CD8-positive, alpha-beta memory T cell (primary cell): ENCODE measurements at regions not wholly inside any gene's neighbourhood (a gene's known extent, or its start where the extent isn't known, plus 50 kb on each side); places are given as distances from the start of the nearest gene placed in this dataset.

Source experiments
- CTCF ChIA-PET: fragments of 350-600 bp; sonication (Branson Sonifier 250); formaldehyde crosslinking; loops from one replicate; lab custom pipeline; 2021; ENCODE audit warnings: antibody characterized with exemption; lab: Charles Lee
- POLR2A ChIA-PET: fragments of 350-600 bp; sonication (Branson Sonifier 250); formaldehyde crosslinking; loops from one replicate; lab custom pipeline; 2021; ENCODE audit warnings: antibody characterized with exemption; lab: Charles Lee
- DNase-seq, 5 donors: peaks; one replicate each; pipeline versions ENCODE4 v3.0.0 to v3.0.0-alpha.2; 2020 to 2022; ENCODE audit warnings: mixed read lengths in 1 of 5
- H3K27ac ChIP-seq: one replicate; pipeline ENCODE4 v1.7.0; 2013; ENCODE audit warnings: low read depth, mild to moderate bottlenecking, low read length, moderate library complexity
- H3K27me3 ChIP-seq: 2 replicates; pipeline ENCODE4 v1.7.0; 2013; ENCODE audit warnings: low read length, mild to moderate bottlenecking; ENCODE audit not compliant: insufficient read depth, poor library complexity, severe bottlenecking
- H3K36me3 ChIP-seq: 2 replicates; pipeline ENCODE4 v1.7.0; 2013; ENCODE audit warnings: mild to moderate bottlenecking, low read length, moderate library complexity; ENCODE audit not compliant: insufficient read depth
- H3K4me1 ChIP-seq: 2 replicates; pipeline ENCODE4 v1.7.0; 2013; ENCODE audit warnings: mild to moderate bottlenecking, low read length, moderate library complexity; ENCODE audit not compliant: insufficient read depth
- H3K4me3 ChIP-seq: 2 replicates; pipeline ENCODE4 v1.7.0; 2013; ENCODE audit warnings: mild to moderate bottlenecking, low read length
- H3K9me3 ChIP-seq: 2 replicates; pipeline ENCODE4 v1.7.0; 2013; ENCODE audit warnings: mild to moderate bottlenecking, low read length
- H3K27ac Mint-ChIP-seq, 8 donors: one replicate each; pipeline ENCODE4 v1.8.0; 2020 to 2021; ENCODE audit warnings: mixed read lengths in 8 of 8, mild to moderate bottlenecking in 6 of 8, inconsistent platforms in 3 of 8, moderate library complexity in 3 of 8
- H3K27me3 Mint-ChIP-seq, 2 donors: one replicate each; pipeline ENCODE4 v1.8.0; 2020 to 2021; ENCODE audit warnings: mixed read lengths in 2 of 2, mild to moderate bottlenecking in 1 of 2, moderate library complexity in 1 of 2
- H3K36me3 Mint-ChIP-seq, 3 donors: one replicate each; pipeline ENCODE4 v1.8.0; 2020 to 2021; ENCODE audit warnings: mixed read lengths in 3 of 3, inconsistent platforms in 1 of 3, mild to moderate bottlenecking in 1 of 3
- H3K4me1 Mint-ChIP-seq, 3 donors: one replicate each; pipeline ENCODE4 v1.8.0; 2020 to 2021; ENCODE audit warnings: mixed read lengths in 3 of 3, inconsistent platforms in 1 of 3, mild to moderate bottlenecking in 1 of 3
- H3K4me3 Mint-ChIP-seq, 7 donors: one replicate each; pipeline ENCODE4 v1.8.0; 2020 to 2021; ENCODE audit warnings: mixed read lengths in 7 of 7, mild to moderate bottlenecking in 6 of 7, moderate library complexity in 4 of 7, inconsistent platforms in 2 of 7
- H3K9me3 Mint-ChIP-seq, 5 donors: one replicate each; pipeline ENCODE4 v1.8.0; 2020 to 2022; ENCODE audit warnings: mixed read lengths in 5 of 5, mild to moderate bottlenecking in 3 of 5, moderate library complexity in 2 of 5, inconsistent platforms in 1 of 5

DNA sequence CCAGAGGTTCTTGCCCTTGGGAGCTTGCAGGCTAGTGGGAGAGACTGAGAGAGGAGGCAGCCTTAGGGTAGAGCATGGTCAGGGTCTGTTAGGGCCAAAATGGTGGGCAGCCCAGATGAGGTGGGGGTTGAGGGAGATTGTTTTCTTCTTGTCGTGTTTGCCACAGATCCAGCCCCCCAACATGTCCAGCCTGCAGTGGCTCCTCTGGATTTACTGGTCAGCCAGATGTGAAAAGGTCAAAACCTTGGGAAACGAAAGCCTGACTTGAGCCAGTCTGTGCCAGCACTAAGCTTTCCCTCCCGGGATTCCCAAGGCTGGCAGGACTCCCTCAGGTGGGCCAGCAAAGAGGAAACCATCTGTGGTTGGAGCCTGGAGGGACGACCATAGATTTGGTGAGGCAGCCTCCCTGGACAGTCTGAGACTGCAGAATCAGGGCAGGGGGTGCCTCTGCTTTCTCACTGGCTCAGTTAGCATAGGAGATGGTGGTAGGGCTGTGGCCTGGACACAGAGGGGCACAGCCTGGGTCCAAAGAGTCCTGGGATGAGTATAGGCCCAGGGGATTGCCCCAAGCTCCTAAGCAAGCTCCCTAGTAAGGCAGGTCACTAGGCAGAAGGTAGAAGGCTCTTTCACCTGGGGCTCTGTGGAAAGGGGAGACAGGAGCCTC lies 51.2 kb upstream of the PRR23C start:
- H3K4me1 Mint-ChIP-seq, result no peaks in the 10 kb centered on the region
- Histone ChIP-seq H3K4me1 (no peaks in the 10 kb centered on the region), H3K36me3 (no peaks in the 10 kb centered on the region), H3K9me3 (no peaks in the 10 kb centered on the region), H3K27ac (no peak overlapping the region), H3K4me3 (no peak overlapping the region), H3K27me3 (no peaks in the 10 kb centered on the region)
- DNase-seq, result no peak
- H3K9me3 Mint-ChIP-seq, result peaks cover 0 to 9% (median 0%) of the 10 kb centered on the region in 5 donors
- ChIA-PET CTCF (no interaction called here), POLR2A (no interaction called here)
- no peaks in the 10 kb centered on the region for H3K36me3 Mint-ChIP-seq
- H3K27me3 Mint-ChIP-seq, result peaks cover 11 to 14% of the 10 kb centered on the region in 2 donors
- no peak overlapping the region for H3K4me3 Mint-ChIP-seq
- no peak overlapping the region for H3K27ac Mint-ChIP-seq

DNA sequence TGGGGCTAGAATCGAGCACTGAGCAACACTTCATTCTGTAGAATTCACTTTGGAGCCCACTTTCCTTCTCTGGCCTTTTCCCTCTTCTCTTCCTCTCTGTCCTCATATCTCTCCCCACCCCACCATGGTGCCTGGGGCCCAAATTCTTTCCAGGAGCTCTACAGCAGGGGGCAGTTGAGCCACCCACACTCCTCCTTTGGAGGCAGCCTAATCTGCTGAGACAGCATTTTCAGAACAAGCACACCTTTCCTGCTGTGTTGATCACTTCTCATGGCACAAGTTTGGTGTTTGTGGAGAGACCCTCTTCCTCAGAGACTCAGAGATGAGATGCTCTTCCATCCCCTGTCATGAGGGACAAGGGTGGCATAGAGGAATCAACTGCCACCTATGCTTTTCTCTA lies 52.0 kb upstream of the PRR23C start:
- no peaks in the 10 kb centered on the region for H3K4me1 ChIP-seq
- DNase-seq, result no peak
- ChIA-PET CTCF (no interaction called here), POLR2A (no interaction called here)
- no peaks in the 10 kb centered on the region for H3K4me1 Mint-ChIP-seq
- H3K36me3 Mint-ChIP-seq, result no peaks in the 10 kb centered on the region
- no peak overlapping the region for H3K27ac ChIP-seq
- H3K36me3 ChIP-seq, result no peaks in the 10 kb centered on the region
- H3K27me3 Mint-ChIP-seq, result peaks cover 10 to 12% of the 10 kb centered on the region in 2 donors
- H3K27me3 ChIP-seq, result no peaks in the 10 kb centered on the region
- H3K4me3 Mint-ChIP-seq, result no peak overlapping the region
- no peaks in the 10 kb centered on the region for H3K9me3 ChIP-seq
- H3K4me3 ChIP-seq, result no peak overlapping the region
- H3K27ac Mint-ChIP-seq, result no peak overlapping the region
- peaks cover 0 to 9% (median 0%) of the 10 kb centered on the region in 5 donors for H3K9me3 Mint-ChIP-seq

DNA sequence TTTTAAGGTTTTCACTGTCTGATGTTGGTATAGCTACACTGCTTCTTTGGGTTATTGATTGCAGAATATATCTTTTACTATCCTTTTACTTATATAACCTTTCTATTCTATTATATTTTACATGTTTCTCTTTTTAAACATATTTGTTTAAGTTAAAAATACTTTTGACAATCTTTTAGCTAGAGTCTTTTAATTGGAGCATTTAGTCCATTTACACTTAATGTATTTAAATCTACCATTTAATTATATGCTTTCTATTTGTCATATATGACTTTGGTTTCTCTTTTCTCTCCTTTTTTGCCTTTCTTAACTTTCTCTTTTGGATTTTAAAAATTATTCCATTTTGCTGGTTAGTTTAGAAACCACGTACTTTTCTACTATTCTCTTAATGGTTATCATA lies 53.7 kb upstream of the PRR23C start:
- Histone ChIP-seq H3K4me3 (no peak overlapping the region), H3K27ac (no peak overlapping the region), H3K27me3 (no peaks in the 10 kb centered on the region), H3K9me3 (no peaks in the 10 kb centered on the region), H3K4me1 (no peaks in the 10 kb centered on the region), H3K36me3 (no peaks in the 10 kb centered on the region)
- H3K9me3 Mint-ChIP-seq, result peaks cover 0 to 3% (median 0%) of the 10 kb centered on the region in 5 donors
- CTCF ChIA-PET, result no interaction called here
- H3K27ac Mint-ChIP-seq, result no peak overlapping the region
- H3K4me1 Mint-ChIP-seq, result no peaks in the 10 kb centered on the region
- peaks cover 8 to 24% of the 10 kb centered on the region in 2 donors for H3K27me3 Mint-ChIP-seq
- no peak overlapping the region for H3K4me3 Mint-ChIP-seq
- POLR2A ChIA-PET, result no interaction called here
- no peaks in the 10 kb centered on the region for H3K36me3 Mint-ChIP-seq
- no peak for DNase-seq

DNA sequence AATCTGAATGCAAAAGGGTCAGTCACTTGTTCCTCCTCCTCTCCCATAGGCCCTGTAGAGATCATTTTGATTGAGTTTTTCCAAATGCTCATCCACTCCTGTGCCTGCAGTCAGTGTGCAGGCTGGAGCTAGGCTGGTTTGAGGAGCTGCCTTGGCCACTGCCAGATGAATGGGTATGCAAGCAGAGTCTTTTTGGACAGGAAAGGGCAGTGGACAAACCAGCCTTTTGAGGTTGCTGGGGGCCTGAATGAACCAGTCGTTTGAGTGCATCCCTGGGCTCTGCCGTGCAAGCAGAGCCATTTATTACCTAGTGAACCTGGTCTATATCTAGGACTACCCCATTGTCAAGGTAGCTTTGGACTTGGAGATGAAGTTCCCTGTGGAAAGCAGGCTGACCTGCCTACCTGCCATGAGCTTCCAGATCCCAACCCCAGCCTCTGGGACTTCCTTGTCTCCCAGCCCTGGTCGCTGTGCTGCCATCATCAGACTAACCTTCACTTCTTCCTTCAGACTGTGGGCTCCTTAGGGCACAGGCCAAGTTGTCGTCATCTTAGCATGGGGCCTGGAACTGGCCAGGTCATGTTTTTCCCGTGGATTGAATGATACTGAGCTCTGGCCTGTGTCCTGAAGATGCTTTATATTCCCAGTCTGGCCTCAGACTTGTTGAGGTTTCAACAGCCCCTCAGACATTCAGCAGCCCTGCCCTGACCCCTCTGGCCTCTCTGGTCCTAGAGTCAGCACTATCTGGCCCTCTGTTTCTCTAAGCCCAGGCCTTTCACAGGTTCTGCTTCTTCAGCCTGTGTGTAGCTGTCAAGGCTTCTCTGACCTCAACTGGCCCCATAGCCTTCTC lies 55.5 kb upstream of the PRR23C start:
- H3K27me3 ChIP-seq, result no peaks in the 10 kb centered on the region
- no peaks in the 10 kb centered on the region for H3K9me3 ChIP-seq
- no peak overlapping the region for H3K27ac ChIP-seq
- ChIA-PET POLR2A (no interaction called here), CTCF (no interaction called here)
- Mint-ChIP-seq H3K9me3 (peaks cover 0 to 2% (median 0%) of the 10 kb centered on the region in 5 donors), H3K27ac (peak overlapping the region in 1 of 8 donors; percentile 68), H3K4me3 (no peak overlapping the region), H3K36me3 (no peaks in the 10 kb centered on the region), H3K4me1 (no peaks in the 10 kb centered on the region), H3K27me3 (peaks cover 6 to 17% of the 10 kb centered on the region in 2 donors)
- H3K36me3 ChIP-seq, result no peaks in the 10 kb centered on the region
- no peaks in the 10 kb centered on the region for H3K4me1 ChIP-seq
- DNase-seq, result no peak
- no peak overlapping the region for H3K4me3 ChIP-seq

DNA sequence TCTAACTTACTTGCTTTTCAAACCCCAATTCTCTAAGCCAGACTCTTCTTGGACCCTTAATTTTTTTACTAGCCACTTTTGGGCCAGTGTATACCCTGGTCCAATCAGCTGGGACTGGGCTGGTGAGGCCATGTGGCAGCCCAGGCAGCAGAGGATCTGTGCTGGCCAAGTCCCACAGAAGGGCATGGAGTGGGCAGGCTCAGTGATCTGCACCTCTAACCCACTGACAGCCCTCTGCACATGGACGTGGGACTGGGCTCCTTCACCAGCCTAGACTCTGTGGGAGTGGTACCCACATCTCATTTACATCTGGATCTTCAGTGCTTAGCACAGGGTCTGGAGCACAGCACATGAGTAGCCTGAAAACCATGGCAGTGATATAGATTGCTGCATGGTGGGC lies 56.1 kb upstream of the PRR23C start:
- no peak overlapping the region for H3K4me3 ChIP-seq
- H3K27ac ChIP-seq, result no peak overlapping the region
- DNase-seq, result no peak
- ChIA-PET POLR2A (no interaction called here), CTCF (no interaction called here)
- Mint-ChIP-seq H3K36me3 (no peaks in the 10 kb centered on the region), H3K27ac (peak overlapping the region in 1 of 8 donors; percentile 68), H3K27me3 (peaks cover 6 to 17% of the 10 kb centered on the region in 2 donors), H3K4me1 (no peaks in the 10 kb centered on the region), H3K4me3 (no peak overlapping the region), H3K9me3 (peaks cover 0 to 2% (median 0%) of the 10 kb centered on the region in 5 donors)
- no peaks in the 10 kb centered on the region for H3K4me1 ChIP-seq
- H3K27me3 ChIP-seq, result no peaks in the 10 kb centered on the region
- no peaks in the 10 kb centered on the region for H3K9me3 ChIP-seq
- no peaks in the 10 kb centered on the region for H3K36me3 ChIP-seq

DNA sequence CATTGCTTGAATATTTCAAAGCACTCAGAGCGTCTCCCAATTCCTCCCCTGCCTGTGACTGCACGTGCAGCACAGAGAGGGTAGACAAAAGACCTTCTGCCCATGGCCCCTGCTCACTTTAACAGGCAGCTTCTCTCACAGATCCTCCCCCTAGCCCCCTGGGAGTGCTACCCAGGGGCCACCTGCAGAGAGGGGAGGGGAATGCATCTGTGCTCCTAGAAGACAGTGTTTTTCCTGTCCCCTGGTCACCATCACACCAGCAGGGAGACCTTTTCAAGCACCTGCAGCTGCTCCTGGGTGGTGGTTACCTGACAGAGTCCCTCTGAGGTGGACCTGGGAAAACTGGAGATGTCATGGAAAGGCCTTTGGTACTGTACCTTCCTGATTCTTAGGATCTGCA lies 56.7 kb upstream of the PRR23C start:
- no peaks in the 10 kb centered on the region for H3K36me3 ChIP-seq
- H3K27ac ChIP-seq, result no peak overlapping the region
- no peak overlapping the region for H3K4me3 ChIP-seq
- Mint-ChIP-seq H3K27ac (no peak overlapping the region), H3K4me3 (no peak overlapping the region), H3K27me3 (peaks cover 6 to 17% of the 10 kb centered on the region in 2 donors), H3K4me1 (no peaks in the 10 kb centered on the region), H3K36me3 (no peaks in the 10 kb centered on the region), H3K9me3 (peaks cover 0 to 2% (median 0%) of the 10 kb centered on the region in 5 donors)
- H3K9me3 ChIP-seq, result no peaks in the 10 kb centered on the region
- POLR2A ChIA-PET, result no interaction called here
- no peaks in the 10 kb centered on the region for H3K27me3 ChIP-seq
- no peak for DNase-seq
- H3K4me1 ChIP-seq, result no peaks in the 10 kb centered on the region
- CTCF ChIA-PET, result no interaction called here

DNA sequence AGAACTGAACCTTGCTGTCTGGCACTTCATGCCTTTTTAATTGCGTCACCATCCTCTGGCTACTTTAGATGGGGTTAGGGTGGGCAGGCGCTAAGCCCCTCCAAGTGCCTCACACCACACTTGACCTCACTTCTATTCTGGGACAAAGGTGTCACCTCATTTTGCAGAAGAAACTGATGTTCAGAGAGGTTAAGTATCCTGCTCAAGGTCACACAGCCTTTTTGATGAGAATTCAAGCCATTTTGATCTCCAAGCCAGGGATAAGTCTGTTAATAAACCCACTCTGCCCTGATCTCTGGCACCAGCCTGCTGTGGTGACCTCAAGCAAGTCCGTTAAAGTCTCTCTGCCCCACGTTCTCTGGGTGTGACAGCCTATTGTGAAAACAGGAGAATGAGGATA lies 58.8 kb upstream of the PRR23C start:
- Mint-ChIP-seq H3K36me3 (no peaks in the 10 kb centered on the region), H3K4me3 (no peak overlapping the region), H3K4me1 (no peaks in the 10 kb centered on the region), H3K9me3 (peaks cover 0 to 2% (median 0%) of the 10 kb centered on the region in 5 donors), H3K27me3 (peaks cover 8 to 21% of the 10 kb centered on the region in 2 donors), H3K27ac (no peak overlapping the region)
- no peaks in the 10 kb centered on the region for H3K36me3 ChIP-seq
- no peak for DNase-seq
- H3K4me1 ChIP-seq, result no peaks in the 10 kb centered on the region
- no peaks in the 10 kb centered on the region for H3K9me3 ChIP-seq
- CTCF ChIA-PET, result no interaction called here
- H3K27ac ChIP-seq, result no peak overlapping the region
- POLR2A ChIA-PET, result no interaction called here
- no peak overlapping the region for H3K4me3 ChIP-seq
- no peaks in the 10 kb centered on the region for H3K27me3 ChIP-seq

DNA sequence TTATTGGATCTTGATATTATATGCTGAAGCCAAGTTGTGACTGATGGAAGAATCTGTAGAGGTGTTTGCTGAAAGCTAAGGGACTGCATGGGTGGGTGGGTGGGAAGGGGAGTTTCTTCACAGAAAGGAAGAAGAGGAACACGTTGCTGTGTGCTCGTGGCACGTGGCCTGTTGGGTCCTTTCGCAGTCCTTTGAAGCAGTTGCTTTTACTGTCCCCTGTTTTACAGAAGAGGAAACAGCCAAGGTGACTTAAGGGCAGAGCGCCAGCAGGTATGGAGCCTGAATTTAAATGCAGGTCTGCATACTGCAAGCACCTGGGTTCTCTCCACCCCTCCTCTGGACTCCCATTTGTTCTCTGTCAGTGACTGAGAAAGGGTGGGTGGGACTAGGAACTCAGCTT lies 59.4 kb upstream of the PRR23C start:
- peaks cover 8 to 23% of the 10 kb centered on the region in 2 donors for H3K27me3 Mint-ChIP-seq
- POLR2A ChIA-PET, result no interaction called here
- CTCF ChIA-PET, result no interaction called here

More for the DNA sequence above, 59.4 kb upstream of the PRR23C start:
- DNase-seq, result no peak
- Histone ChIP-seq H3K36me3 (no peaks in the 10 kb centered on the region), H3K4me3 (no peak overlapping the region), H3K27ac (no peak overlapping the region), H3K9me3 (no peaks in the 10 kb centered on the region), H3K27me3 (no peaks in the 10 kb centered on the region), H3K4me1 (no peaks in the 10 kb centered on the region)
- Mint-ChIP-seq H3K4me1 (no peaks in the 10 kb centered on the region), H3K9me3 (no peaks in the 10 kb centered on the region), H3K4me3 (no peak overlapping the region), H3K27ac (no peak overlapping the region), H3K36me3 (no peaks in the 10 kb centered on the region)
